Natural killer cell (primary cell): ENCODE measurements at regions not wholly inside any gene's neighbourhood (a gene's known extent, or its start where the extent isn't known, plus 50 kb on each side); places are given as distances from the start of the nearest gene placed in this dataset.

Source experiments
- ATAC-seq, 3 donors: fragments of 150-1000 bp in 2 of 3; fragments of 200-7000 bp in 1 of 3; cut with Tn5 transposase; 1 replicate in 1 of 3; 2 replicates in 2 of 3; pipeline ENCODE4 v1.10.0; 2021; ENCODE audit warnings: mild to moderate bottlenecking in 2 of 3, moderate library complexity in 2 of 3
- DNase-seq, 2 donors: peaks; one replicate each; pipeline versions ENCODE4 v3.0.0 to v3.0.0-alpha.2; 2013 to 2021; ENCODE audit warnings: mixed read lengths in 1 of 2
- H3K27ac ChIP-seq: one replicate; pipeline ENCODE4 v1.5.1; 2013; ENCODE audit warnings: mild to moderate bottlenecking, low read length
- H3K27me3 ChIP-seq: one replicate; pipeline ENCODE4 v1.6.1; 2013; ENCODE audit warnings: low read length; ENCODE audit not compliant: control insufficient read depth, insufficient read depth
- H3K36me3 ChIP-seq: one replicate; pipeline ENCODE4 v1.6.1; 2013; ENCODE audit warnings: low read length; ENCODE audit not compliant: control insufficient read depth, insufficient read depth
- H3K4me1 ChIP-seq: one replicate; pipeline ENCODE4 v1.6.1; 2013; ENCODE audit warnings: low read length; ENCODE audit not compliant: control insufficient read depth, insufficient read depth
- H3K4me3 ChIP-seq: one replicate; pipeline ENCODE4 v1.5.1; 2013; ENCODE audit warnings: low read length
- H3K9me3 ChIP-seq: one replicate; pipeline ENCODE4 v1.6.1; 2013; ENCODE audit warnings: low read length; ENCODE audit not compliant: control insufficient read depth, insufficient read depth
- H3K27ac Mint-ChIP-seq, 2 donors: one replicate each; pipeline ENCODE4 v1.8.0; 2022; ENCODE audit warnings: mild to moderate bottlenecking in 2 of 2, mixed read lengths in 2 of 2, moderate library complexity in 1 of 2
- H3K27me3 Mint-ChIP-seq, 2 donors: one replicate each; pipeline ENCODE4 v1.8.0; 2022; ENCODE audit warnings: low read depth in 2 of 2, mixed read lengths in 2 of 2
- H3K36me3 Mint-ChIP-seq: one replicate; pipeline ENCODE4 v1.8.0; 2022; ENCODE audit warnings: mixed read lengths
- H3K4me1 Mint-ChIP-seq, 2 donors: one replicate each; pipeline ENCODE4 v1.8.0; 2022; ENCODE audit warnings: mixed read lengths in 2 of 2
- H3K4me3 Mint-ChIP-seq: one replicate; pipeline ENCODE4 v1.8.0; 2022; ENCODE audit warnings: mild to moderate bottlenecking, moderate library complexity, mixed read lengths
- H3K9me3 Mint-ChIP-seq, 2 donors: one replicate each; pipeline ENCODE4 v1.8.0; 2022; ENCODE audit warnings: mixed read lengths in 2 of 2
- WGBS: methylation state at CpG from one replicate; pipeline ENCODE4 v1.1.7; 2013; ENCODE audit warnings: missing lambda C conversion rate; ENCODE audit not compliant: insufficient coverage; 5-methylcytosine and 5-hydroxymethylcytosine counted together
- intact Hi-C: fragments of 100-400 bp; cut with micrococcal nuclease; formaldehyde crosslinking; loops from one replicate; pipeline ENCODE4 v1.14.2; 2022
- TF ChIP-seq, protein P1 (sequence below): fragments of 200-600 bp; IDR thresholded peaks from one replicate; pipeline ENCODE4 v1.8.0; 2022; ENCODE audit warnings: antibody characterized with exemption

DNA sequence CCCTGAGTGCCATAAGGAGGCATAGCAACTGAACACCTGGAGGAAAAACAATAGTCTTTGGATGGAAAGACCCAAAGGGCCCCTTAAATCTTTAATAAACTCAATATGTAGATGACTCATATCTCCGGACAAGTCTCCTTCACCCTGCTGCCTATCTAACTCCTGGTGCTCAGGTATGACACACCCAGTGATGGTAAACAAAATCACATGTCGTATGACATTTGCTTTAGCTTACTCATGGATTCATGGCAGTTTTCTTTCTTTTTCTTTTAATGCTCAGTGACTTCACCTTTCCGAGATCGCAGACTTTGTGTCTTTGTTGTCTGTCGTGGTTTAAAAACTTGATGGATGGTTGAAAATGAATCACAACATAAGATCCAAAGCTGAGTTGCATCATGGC is 208.5 kb upstream of the PROX1 start:
- Mint-ChIP-seq H3K9me3 (peaks cover 0 to 6% of the 10 kb centered on the region in 2 donors), H3K27me3 (peaks cover 3 to 5% of the 10 kb centered on the region in 2 donors), H3K4me1 (no peaks in the 10 kb centered on the region), H3K36me3 (no peaks in the 10 kb centered on the region), H3K27ac (no peak overlapping the region), H3K4me3 (no peak overlapping the region)
- no peaks in the 10 kb centered on the region for H3K4me1 ChIP-seq
- intact Hi-C loops, result no loop called here
- ATAC-seq, result no peak
- H3K4me3 ChIP-seq, result no peak overlapping the region
- no peaks in the 10 kb centered on the region for H3K36me3 ChIP-seq
- WGBS, result 86% methylated on average over 5 of the region's 5 CpGs
- TF ChIP-seq, protein P1, sequence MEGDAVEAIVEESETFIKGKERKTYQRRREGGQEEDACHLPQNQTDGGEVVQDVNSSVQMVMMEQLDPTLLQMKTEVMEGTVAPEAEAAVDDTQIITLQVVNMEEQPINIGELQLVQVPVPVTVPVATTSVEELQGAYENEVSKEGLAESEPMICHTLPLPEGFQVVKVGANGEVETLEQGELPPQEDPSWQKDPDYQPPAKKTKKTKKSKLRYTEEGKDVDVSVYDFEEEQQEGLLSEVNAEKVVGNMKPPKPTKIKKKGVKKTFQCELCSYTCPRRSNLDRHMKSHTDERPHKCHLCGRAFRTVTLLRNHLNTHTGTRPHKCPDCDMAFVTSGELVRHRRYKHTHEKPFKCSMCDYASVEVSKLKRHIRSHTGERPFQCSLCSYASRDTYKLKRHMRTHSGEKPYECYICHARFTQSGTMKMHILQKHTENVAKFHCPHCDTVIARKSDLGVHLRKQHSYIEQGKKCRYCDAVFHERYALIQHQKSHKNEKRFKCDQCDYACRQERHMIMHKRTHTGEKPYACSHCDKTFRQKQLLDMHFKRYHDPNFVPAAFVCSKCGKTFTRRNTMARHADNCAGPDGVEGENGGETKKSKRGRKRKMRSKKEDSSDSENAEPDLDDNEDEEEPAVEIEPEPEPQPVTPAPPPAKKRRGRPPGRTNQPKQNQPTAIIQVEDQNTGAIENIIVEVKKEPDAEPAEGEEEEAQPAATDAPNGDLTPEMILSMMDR, result no peak
- H3K9me3 ChIP-seq, result no peaks in the 10 kb centered on the region
- DNase-seq, result no peak
- H3K27me3 ChIP-seq, result no peaks in the 10 kb centered on the region
- H3K27ac ChIP-seq, result no peak overlapping the region

DNA sequence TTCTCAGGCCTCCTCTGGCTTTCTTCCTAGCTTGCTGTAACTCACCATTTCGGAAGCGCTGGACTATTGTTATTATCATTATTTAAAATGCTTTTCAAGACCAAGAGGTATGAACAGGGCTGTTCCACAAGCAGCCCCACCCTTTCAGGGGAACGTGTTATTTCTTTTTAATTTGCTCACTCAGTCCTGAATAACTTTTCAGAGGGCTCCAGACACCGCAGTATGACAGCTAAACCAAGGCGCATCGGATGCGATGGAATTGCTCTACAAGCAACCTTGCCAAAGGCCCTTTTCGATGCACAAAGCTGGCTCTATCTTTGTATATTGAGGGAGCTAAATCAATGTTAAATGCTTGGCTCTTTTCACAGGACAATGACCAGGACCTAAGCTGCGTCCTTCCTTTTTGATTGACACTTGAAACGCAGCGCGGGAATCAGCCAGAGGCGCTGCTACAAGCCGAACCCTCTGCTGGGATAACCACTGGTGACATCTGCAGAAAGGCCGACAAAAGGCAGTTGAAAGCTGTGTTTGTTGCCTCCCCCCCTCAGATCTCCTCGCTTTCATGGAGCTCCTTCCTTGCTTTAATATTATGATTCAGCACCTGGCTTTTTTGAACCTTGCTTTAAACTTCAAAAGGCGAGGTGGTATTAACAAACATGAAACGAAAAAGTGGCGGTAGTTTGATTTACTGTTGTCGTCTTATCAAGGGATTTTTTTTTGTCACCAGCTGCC is 204.7 kb upstream of the PROX1 start:
- intact Hi-C loops, result no loop called here
- TF ChIP-seq, protein P1, result no peak
- no peak overlapping the region for H3K4me3 Mint-ChIP-seq
- H3K27ac Mint-ChIP-seq, result no peak overlapping the region
- DNase-seq, result peak in 1 of 2 donors; percentile 16
- Histone ChIP-seq H3K36me3 (no peaks in the 10 kb centered on the region), H3K27ac (no peak overlapping the region), H3K4me1 (no peaks in the 10 kb centered on the region), H3K9me3 (no peaks in the 10 kb centered on the region), H3K4me3 (no peak overlapping the region), H3K27me3 (no peaks in the 10 kb centered on the region)
- H3K27me3 Mint-ChIP-seq, result peaks cover 3 to 5% of the 10 kb centered on the region in 2 donors
- 78% methylated on average over 20 of the region's 20 CpGs for WGBS
- no peak for ATAC-seq
- H3K4me1 Mint-ChIP-seq, result no peaks in the 10 kb centered on the region
- H3K9me3 Mint-ChIP-seq, result peaks cover 0 to 6% of the 10 kb centered on the region in 2 donors
- H3K36me3 Mint-ChIP-seq, result no peaks in the 10 kb centered on the region

DNA sequence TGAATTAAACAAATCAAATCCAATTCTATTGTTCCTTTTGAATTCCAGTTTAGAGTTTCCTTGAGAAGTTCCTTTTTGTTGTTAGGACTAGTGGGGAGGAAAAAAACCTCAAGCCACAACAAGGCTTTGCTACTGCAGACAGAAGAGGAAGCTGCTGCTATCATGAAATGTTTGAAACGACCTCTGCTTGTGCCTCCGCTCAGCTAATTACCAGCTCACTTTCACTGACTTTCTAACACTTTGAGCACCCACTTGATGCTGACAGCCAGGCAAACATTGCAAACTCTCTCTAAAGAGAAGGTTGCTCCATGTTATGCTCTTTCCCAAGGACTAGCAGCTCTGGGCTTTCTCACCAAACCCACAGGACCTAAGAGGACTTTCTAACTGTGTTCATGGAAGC is 203.9 kb upstream of the PROX1 start:
- Histone ChIP-seq H3K4me3 (no peak overlapping the region), H3K9me3 (no peaks in the 10 kb centered on the region), H3K36me3 (no peaks in the 10 kb centered on the region), H3K27ac (no peak overlapping the region), H3K4me1 (no peaks in the 10 kb centered on the region), H3K27me3 (no peaks in the 10 kb centered on the region)
- no peaks in the 10 kb centered on the region for H3K36me3 Mint-ChIP-seq
- peak in 1 of 2 donors; percentile 49 for DNase-seq
- H3K27ac Mint-ChIP-seq, result no peak overlapping the region
- ATAC-seq, result no peak
- no peaks in the 10 kb centered on the region for H3K4me1 Mint-ChIP-seq
- intact Hi-C loops, result no loop called here
- 0% methylated on average over 2 of the region's 2 CpGs for WGBS
- TF ChIP-seq, protein P1, result no peak
- H3K9me3 Mint-ChIP-seq, result peaks cover 0 to 6% of the 10 kb centered on the region in 2 donors
- H3K27me3 Mint-ChIP-seq, result peaks cover 3 to 5% of the 10 kb centered on the region in 2 donors
- H3K4me3 Mint-ChIP-seq, result no peak overlapping the region

DNA sequence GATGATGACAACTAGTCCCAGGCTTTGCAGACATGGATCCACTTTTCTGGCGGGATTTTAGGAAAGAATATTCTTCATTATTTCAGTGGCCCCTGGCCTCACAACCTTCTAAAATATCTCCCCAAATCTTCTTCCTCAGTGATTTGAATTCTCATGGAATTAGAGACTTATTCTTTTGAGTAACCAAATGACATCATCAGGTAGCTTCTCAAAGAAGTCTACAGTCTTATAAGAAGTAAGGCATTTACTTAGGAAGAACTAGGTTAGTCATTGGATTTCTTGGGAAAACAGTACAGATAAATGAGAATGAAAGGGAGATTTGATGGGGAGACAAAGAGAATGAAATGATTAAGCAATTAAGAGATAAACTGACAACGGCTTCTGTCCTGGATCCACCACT is 201.1 kb upstream of the PROX1 start:
- no peak for DNase-seq
- Histone ChIP-seq H3K4me3 (no peak overlapping the region), H3K4me1 (no peaks in the 10 kb centered on the region), H3K9me3 (no peaks in the 10 kb centered on the region), H3K27ac (no peak overlapping the region), H3K27me3 (no peaks in the 10 kb centered on the region), H3K36me3 (no peaks in the 10 kb centered on the region)
- peaks cover 3 to 5% of the 10 kb centered on the region in 2 donors for H3K27me3 Mint-ChIP-seq
- TF ChIP-seq, protein P1, result no peak
- peaks cover 0 to 8% of the 10 kb centered on the region in 2 donors for H3K9me3 Mint-ChIP-seq
- H3K36me3 Mint-ChIP-seq, result no peaks in the 10 kb centered on the region
- no peak overlapping the region for H3K27ac Mint-ChIP-seq
- no peak overlapping the region for H3K4me3 Mint-ChIP-seq
- ATAC-seq, result no peak
- 95% methylated on average over 2 of the region's 2 CpGs for WGBS
- intact Hi-C loops, result no loop called here
- no peaks in the 10 kb centered on the region for H3K4me1 Mint-ChIP-seq
